Loucy (cell line): ENCODE measurements at regions not wholly inside any gene's neighbourhood (a gene's known extent, or its start where the extent isn't known, plus 50 kb on each side); places are given as distances from the start of the nearest gene placed in this dataset.
A peak's percentile ranks its signal among the peaks of the same experiment; 100 is the strongest.

Experiments
- H2AFZ ChIP-seq: fragments of 200-600 bp; sonication (generic); 2 replicates; pipeline ENCODE4 v1.6.0; 2016; ENCODE audit warnings: antibody characterized with exemption, mild to moderate bottlenecking, low read length, moderate library complexity
- H3F3A ChIP-seq: fragments of 200-600 bp; 2 replicates; pipeline ENCODE4 v1.6.0; 2016; ENCODE audit warnings: antibody characterized with exemption, low read depth, mild to moderate bottlenecking
- H3K27me3 ChIP-seq: fragments of 200-600 bp; sonication (generic); 2 replicates; pipeline ENCODE4 v1.6.1; 2014; ENCODE audit warnings: low read length, mild to moderate bottlenecking; ENCODE audit not compliant: insufficient read depth, poor library complexity, severe bottlenecking
- H3K36me3 ChIP-seq: fragments of 200-600 bp; sonication (generic); 2 replicates; pipeline ENCODE4 v1.6.1; 2016; ENCODE audit warnings: low read length; ENCODE audit not compliant: insufficient read depth
- H3K4me1 ChIP-seq: fragments of 200-600 bp; sonication (generic); 2 replicates; pipeline ENCODE4 v1.5.1; 2014; ENCODE audit warnings: low read length, mild to moderate bottlenecking; ENCODE audit not compliant: insufficient read depth, poor library complexity, severe bottlenecking
- H3K4me2 ChIP-seq: fragments of 200-600 bp; sonication (generic); 2 replicates; pipeline ENCODE4 v1.6.0; 2014; ENCODE audit warnings: antibody characterized with exemption, low read length, low read depth, mild to moderate bottlenecking; ENCODE audit not compliant: poor library complexity, severe bottlenecking
- H3K4me3 ChIP-seq: fragments of 200-600 bp; sonication (generic); 2 replicates; pipeline ENCODE4 v1.5.1; 2014; ENCODE audit warnings: low read length, mild to moderate bottlenecking, mixed read lengths; ENCODE audit not compliant: poor library complexity, severe bottlenecking
- H3K79me2 ChIP-seq: fragments of 200-600 bp; sonication (generic); 2 replicates; pipeline ENCODE4 v1.6.1; 2014; ENCODE audit warnings: low read length; ENCODE audit not compliant: insufficient read depth
- H3K9ac ChIP-seq: fragments of 200-600 bp; sonication (generic); 2 replicates; pipeline ENCODE4 v1.6.0; 2014; ENCODE audit warnings: mild to moderate bottlenecking, low read depth, low read length, moderate library complexity; ENCODE audit not compliant: poor library complexity, severe bottlenecking
- H3K9me2 ChIP-seq: fragments of 200-600 bp; sonication (generic); replicated peaks from 2 replicates; pipeline ENCODE4 v1.6.1; 2016; ENCODE audit warnings: low read depth, low read length, mixed read lengths
- H3K9me3 ChIP-seq: fragments of 200-600 bp; sonication (generic); 2 replicates; pipeline ENCODE4 v1.6.1; 2014; ENCODE audit warnings: mild to moderate bottlenecking, antibody characterized with exemption, low read length, low read depth; ENCODE audit not compliant: insufficient read depth
- H4K20me1 ChIP-seq: fragments of 200-600 bp; sonication (generic); 2 replicates; pipeline ENCODE4 v1.6.0; 2014; ENCODE audit warnings: antibody characterized with exemption, low read length, mild to moderate bottlenecking; ENCODE audit not compliant: insufficient read depth, poor library complexity, severe bottlenecking
- EZH2phosphoT487 ChIP-seq: fragments of 200-600 bp; IDR thresholded peaks from 2 replicates; pipeline ENCODE4 v1.6.1; 2018; ENCODE audit warnings: antibody characterized with exemption, mild to moderate bottlenecking, moderate library complexity, borderline replicate concordance
- TF ChIP-seq, protein P1 (sequence below): fragments of 200-600 bp; sonication (generic); conservative IDR thresholded peaks from 2 replicates; pipeline ENCODE4 v1.5.1; 2014; ENCODE audit warnings: mild to moderate bottlenecking, antibody characterized with exemption, low read length

DNA sequence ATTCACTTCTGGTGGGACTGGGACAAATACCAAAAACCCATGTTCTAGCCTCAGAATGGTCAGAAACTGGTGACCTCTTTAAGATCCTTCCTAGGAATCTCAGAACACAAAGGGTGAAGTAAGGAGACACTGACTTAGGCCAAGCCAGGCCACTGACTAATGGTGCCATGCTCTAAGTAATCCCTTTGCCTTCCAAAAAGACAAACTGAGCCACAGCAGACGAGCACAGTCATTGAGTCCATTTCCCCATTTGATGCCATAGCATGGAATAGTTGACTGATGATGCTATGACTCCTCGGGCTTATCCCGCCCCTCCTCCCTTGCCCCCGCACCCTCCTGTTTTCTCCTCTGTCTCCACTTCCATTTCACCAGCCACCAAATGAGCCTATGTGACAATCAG lies 145.8 kb upstream of the ZNF648 start:
- Histone ChIP-seq H3K4me1 (peaks cover 10% of the 10 kb centered on the region), H3K9me2 (no peaks in the 10 kb centered on the region), H3K36me3 (no peaks in the 10 kb centered on the region)

GRCh38 chr1:182206626-182207239 lies 145.2 kb upstream of the ZNF648 start:
- Histone ChIP-seq H3K4me2 (no peak overlapping the region), H2AFZ (no peak overlapping the region)

More for the DNA sequence above, 145.8 kb upstream of the ZNF648 start:
- Histone ChIP-seq H3F3A (no peaks in the 10 kb centered on the region), H3K79me2 (no peaks in the 10 kb centered on the region), H4K20me1 (no peaks in the 10 kb centered on the region), H2AFZ (no peak overlapping the region), H3K9ac (no peak overlapping the region), H3K9me3 (no peaks in the 10 kb centered on the region), H3K27me3 (no peaks in the 10 kb centered on the region), H3K4me3 (no peak overlapping the region), H3K4me2 (no peak overlapping the region)
- no peak for TF ChIP-seq EZH2phosphoT487
- TF ChIP-seq, protein P1, sequence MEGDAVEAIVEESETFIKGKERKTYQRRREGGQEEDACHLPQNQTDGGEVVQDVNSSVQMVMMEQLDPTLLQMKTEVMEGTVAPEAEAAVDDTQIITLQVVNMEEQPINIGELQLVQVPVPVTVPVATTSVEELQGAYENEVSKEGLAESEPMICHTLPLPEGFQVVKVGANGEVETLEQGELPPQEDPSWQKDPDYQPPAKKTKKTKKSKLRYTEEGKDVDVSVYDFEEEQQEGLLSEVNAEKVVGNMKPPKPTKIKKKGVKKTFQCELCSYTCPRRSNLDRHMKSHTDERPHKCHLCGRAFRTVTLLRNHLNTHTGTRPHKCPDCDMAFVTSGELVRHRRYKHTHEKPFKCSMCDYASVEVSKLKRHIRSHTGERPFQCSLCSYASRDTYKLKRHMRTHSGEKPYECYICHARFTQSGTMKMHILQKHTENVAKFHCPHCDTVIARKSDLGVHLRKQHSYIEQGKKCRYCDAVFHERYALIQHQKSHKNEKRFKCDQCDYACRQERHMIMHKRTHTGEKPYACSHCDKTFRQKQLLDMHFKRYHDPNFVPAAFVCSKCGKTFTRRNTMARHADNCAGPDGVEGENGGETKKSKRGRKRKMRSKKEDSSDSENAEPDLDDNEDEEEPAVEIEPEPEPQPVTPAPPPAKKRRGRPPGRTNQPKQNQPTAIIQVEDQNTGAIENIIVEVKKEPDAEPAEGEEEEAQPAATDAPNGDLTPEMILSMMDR = no peak

DNA sequence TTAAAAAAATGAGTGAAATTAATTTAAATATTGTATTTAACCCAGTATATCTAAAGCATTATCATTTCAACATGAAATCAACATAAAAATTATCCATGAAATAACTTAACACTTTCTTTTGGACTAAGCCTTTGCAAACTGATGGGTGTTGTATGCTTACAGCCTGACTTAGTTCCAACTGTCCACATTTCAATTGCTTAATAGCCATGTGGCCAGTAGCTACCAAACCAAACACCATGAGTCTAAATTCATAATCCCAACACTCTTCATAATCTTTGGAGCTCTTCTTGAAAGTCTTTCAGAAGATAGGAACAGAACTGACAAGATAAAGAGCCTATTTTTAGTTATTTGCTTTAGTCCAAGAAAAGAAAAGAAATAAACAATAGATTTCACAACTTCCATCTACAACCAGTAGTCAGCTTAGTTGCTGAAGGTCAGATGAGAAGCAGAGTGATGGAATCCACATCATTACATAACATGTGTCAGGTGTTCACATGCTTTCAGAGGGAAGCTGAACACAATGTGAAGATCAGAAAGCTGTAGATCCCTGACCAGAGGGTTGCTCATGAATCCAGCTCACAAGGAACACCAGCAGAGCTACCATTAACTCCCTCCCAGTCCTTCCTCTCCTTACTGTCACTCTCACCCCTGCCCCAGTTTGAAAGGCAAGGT lies 144.0 kb upstream of the ZNF648 start:
- Histone ChIP-seq H2AFZ (no peak overlapping the region), H3K4me1 (peaks cover 10% of the 10 kb centered on the region), H3K79me2 (no peaks in the 10 kb centered on the region), H3K9me2 (no peaks in the 10 kb centered on the region), H3K36me3 (no peaks in the 10 kb centered on the region), H3F3A (no peaks in the 10 kb centered on the region), H3K9me3 (no peaks in the 10 kb centered on the region), H4K20me1 (no peaks in the 10 kb centered on the region), H3K4me2 (no peak overlapping the region), H3K9ac (no peak overlapping the region), H3K27me3 (no peaks in the 10 kb centered on the region), H3K4me3 (no peak overlapping the region)
- TF ChIP-seq EZH2phosphoT487 = no peak
- TF ChIP-seq, protein P1 = no peak

More at GRCh38 chr1:182206626-182207239, 145.2 kb upstream of the ZNF648 start:
- Histone ChIP-seq H3K27me3 (no peaks in the 10 kb centered on the region), H3K9ac (no peak overlapping the region), H4K20me1 (no peaks in the 10 kb centered on the region), H3K9me3 (no peaks in the 10 kb centered on the region), H3K4me3 (no peak overlapping the region), H3K4me1 (peaks cover 10% of the 10 kb centered on the region), H3K79me2 (no peaks in the 10 kb centered on the region), H3F3A (no peaks in the 10 kb centered on the region), H3K9me2 (no peaks in the 10 kb centered on the region), H3K36me3 (no peaks in the 10 kb centered on the region)
- TF ChIP-seq, protein P1 = no peak
- peak; percentile 34; the same call in 1 of the 2 replicates for TF ChIP-seq EZH2phosphoT487
